ENCODE measurements at regions not wholly inside any gene's neighbourhood (a gene's known extent, or its start where the extent isn't known, plus 50 kb on each side); places are given as distances from the start of the nearest gene placed in this dataset.

GRCh38 chr10:62648921-62649320 lies 155.6 kb upstream of the ADO start:
- Histone ChIP-seq H3K4me1 (ENCODE audit: insufficient read depth) (peaks cover 3% of the 10 kb centered on the region; the same call in 1 of the 2 replicates), H3K9me2 (ENCODE audit: insufficient read depth) (0 out of 2 replicates have a peak, but pooled peaks cover 21% of the 10 kb centered on the region), H3K27me3 (ENCODE audit: insufficient read depth) (no peaks in the 10 kb centered on the region), H3K4me3 (no peak overlapping the region), H2AFZ (no peak overlapping the region), H4K20me1 (replicated peaks; ENCODE audit: insufficient read depth) (no peaks in the 10 kb centered on the region), H3K36me3 (ENCODE audit: insufficient read depth) (no peaks in the 10 kb centered on the region), H3K4me2 (no peak overlapping the region), H3F3A (replicated peaks; ENCODE audit: low read depth) (no peaks in the 10 kb centered on the region), H3K79me2 (replicated peaks; ENCODE audit: insufficient read depth) (no peaks in the 10 kb centered on the region), H3K27ac (ENCODE audit: low read depth) (no peak overlapping the region)
- Mint-ChIP-seq H3K9me3 (no peaks in the 10 kb centered on the region), H3K4me1 (peaks cover 3% of the 10 kb centered on the region), H3K4me3 (no peak overlapping the region), H3K36me3 (ENCODE audit: low read depth) (no peaks in the 10 kb centered on the region), H3K27ac (no peak overlapping the region), H3K27me3 (ENCODE audit: insufficient read depth, low read depth, poor library complexity) (no peaks in the 10 kb centered on the region)
- no peak for TF ChIP-seq ETS1 (IDR thresholded peaks at IDR 0.05)
- no peak for TF ChIP-seq ZNF114 (CRISPR knock-in tag; IDR thresholded peaks at IDR 0.05)
- TF ChIP-seq, protein P1, sequence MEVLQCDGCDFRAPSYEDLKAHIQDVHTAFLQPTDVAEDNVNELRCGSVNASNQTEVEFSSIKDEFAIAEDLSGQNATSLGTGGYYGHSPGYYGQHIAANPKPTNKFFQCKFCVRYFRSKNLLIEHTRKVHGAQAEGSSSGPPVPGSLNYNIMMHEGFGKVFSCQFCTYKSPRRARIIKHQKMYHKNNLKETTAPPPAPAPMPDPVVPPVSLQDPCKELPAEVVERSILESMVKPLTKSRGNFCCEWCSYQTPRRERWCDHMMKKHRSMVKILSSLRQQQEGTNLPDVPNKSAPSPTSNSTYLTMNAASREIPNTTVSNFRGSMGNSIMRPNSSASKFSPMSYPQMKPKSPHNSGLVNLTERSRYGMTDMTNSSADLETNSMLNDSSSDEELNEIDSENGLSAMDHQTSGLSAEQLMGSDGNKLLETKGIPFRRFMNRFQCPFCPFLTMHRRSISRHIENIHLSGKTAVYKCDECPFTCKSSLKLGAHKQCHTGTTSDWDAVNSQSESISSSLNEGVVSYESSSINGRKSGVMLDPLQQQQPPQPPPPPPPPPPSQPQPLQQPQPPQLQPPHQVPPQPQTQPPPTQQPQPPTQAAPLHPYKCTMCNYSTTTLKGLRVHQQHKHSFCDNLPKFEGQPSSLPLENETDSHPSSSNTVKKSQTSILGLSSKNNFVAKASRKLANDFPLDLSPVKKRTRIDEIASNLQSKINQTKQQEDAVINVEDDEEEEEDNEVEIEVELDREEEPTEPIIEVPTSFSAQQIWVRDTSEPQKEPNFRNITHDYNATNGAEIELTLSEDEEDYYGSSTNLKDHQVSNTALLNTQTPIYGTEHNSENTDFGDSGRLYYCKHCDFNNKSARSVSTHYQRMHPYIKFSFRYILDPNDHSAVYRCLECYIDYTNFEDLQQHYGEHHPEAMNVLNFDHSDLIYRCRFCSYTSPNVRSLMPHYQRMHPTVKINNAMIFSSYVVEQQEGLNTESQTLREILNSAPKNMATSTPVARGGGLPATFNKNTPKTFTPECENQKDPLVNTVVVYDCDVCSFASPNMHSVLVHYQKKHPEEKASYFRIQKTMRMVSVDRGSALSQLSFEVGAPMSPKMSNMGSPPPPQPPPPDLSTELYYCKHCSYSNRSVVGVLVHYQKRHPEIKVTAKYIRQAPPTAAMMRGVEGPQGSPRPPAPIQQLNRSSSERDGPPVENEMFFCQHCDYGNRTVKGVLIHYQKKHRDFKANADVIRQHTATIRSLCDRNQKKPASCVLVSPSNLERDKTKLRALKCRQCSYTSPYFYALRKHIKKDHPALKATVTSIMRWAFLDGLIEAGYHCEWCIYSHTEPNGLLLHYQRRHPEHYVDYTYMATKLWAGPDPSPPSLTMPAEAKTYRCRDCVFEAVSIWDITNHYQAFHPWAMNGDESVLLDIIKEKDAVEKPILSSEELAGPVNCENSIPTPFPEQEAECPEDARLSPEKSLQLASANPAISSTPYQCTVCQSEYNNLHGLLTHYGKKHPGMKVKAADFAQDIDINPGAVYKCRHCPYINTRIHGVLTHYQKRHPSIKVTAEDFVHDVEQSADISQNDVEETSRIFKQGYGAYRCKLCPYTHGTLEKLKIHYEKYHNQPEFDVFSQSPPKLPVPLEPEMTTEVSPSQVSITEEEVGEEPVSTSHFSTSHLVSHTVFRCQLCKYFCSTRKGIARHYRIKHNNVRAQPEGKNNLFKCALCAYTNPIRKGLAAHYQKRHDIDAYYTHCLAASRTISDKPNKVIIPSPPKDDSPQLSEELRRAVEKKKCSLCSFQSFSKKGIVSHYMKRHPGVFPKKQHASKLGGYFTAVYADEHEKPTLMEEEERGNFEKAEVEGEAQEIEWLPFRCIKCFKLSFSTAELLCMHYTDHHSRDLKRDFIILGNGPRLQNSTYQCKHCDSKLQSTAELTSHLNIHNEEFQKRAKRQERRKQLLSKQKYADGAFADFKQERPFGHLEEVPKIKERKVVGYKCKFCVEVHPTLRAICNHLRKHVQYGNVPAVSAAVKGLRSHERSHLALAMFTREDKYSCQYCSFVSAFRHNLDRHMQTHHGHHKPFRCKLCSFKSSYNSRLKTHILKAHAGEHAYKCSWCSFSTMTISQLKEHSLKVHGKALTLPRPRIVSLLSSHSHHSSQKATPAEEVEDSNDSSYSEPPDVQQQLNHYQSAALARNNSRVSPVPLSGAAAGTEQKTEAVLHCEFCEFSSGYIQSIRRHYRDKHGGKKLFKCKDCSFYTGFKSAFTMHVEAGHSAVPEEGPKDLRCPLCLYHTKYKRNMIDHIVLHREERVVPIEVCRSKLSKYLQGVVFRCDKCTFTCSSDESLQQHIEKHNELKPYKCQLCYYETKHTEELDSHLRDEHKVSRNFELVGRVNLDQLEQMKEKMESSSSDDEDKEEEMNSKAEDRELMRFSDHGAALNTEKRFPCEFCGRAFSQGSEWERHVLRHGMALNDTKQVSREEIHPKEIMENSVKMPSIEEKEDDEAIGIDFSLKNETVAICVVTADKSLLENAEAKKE (CRISPR knock-in tag; IDR thresholded peaks at IDR 0.05) = no peak
- TF ChIP-seq CTCF (conservative IDR thresholded peaks at IDR 0.05; ENCODE audit: low read depth in 2 of 2) = no peak
- no peak for TF ChIP-seq CREB1 (CRISPR knock-in tag; IDR thresholded peaks at IDR 0.05; ENCODE audit: low read depth)
- TF ChIP-seq NANOG (IDR thresholded peaks at IDR 0.05; ENCODE audit: borderline replicate concordance) = no peak
- no peak for TF ChIP-seq POLR2AphosphoS5 (IDR thresholded peaks at IDR 0.05; ENCODE audit: low read depth)
- TF ChIP-seq STAT1 (IDR thresholded peaks at IDR 0.05; ENCODE audit: unreplicated experiment) = no peak
- no peak for TF ChIP-seq EZH2 (IDR thresholded peaks at IDR 0.05; ENCODE audit: low read depth, unreplicated experiment)
- no peak for TF ChIP-seq ZNF331 (CRISPR knock-in tag; IDR thresholded peaks at IDR 0.05; ENCODE audit: low read depth)
- no peak for TF ChIP-seq EZH2phosphoT487 (IDR thresholded peaks at IDR 0.05; ENCODE audit: unreplicated experiment)
- TF ChIP-seq JUNB (IDR thresholded peaks at IDR 0.05; ENCODE audit: unreplicated experiment) = no peak
- no peak for TF ChIP-seq REST (IDR thresholded peaks at IDR 0.05; ENCODE audit: unreplicated experiment)
- DNase-seq (ENCODE audit: low spot score) (no peak), ATAC-seq (no peak)
